ENCODE measurements at regions not wholly inside any gene's neighbourhood (a gene's known extent, or its start where the extent isn't known, plus 50 kb on each side); places are given as distances from the start of the nearest gene placed in this dataset.
"Not testable (repeated sequence)": the region's sequence is repeated elsewhere in the genome, so short reads cannot be mapped to it uniquely, and the experiment has no call there.

- TF ChIP-seq, protein P1, sequence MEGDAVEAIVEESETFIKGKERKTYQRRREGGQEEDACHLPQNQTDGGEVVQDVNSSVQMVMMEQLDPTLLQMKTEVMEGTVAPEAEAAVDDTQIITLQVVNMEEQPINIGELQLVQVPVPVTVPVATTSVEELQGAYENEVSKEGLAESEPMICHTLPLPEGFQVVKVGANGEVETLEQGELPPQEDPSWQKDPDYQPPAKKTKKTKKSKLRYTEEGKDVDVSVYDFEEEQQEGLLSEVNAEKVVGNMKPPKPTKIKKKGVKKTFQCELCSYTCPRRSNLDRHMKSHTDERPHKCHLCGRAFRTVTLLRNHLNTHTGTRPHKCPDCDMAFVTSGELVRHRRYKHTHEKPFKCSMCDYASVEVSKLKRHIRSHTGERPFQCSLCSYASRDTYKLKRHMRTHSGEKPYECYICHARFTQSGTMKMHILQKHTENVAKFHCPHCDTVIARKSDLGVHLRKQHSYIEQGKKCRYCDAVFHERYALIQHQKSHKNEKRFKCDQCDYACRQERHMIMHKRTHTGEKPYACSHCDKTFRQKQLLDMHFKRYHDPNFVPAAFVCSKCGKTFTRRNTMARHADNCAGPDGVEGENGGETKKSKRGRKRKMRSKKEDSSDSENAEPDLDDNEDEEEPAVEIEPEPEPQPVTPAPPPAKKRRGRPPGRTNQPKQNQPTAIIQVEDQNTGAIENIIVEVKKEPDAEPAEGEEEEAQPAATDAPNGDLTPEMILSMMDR (IDR thresholded peaks at IDR 0.05), result no peak
- no peak for TF ChIP-seq POLR2A (IDR thresholded peaks at IDR 0.05)
- TF ChIP-seq EP300 (IDR thresholded peaks at IDR 0.05), result no peak
- Histone ChIP-seq H3K4me3 (no peak overlapping the region), H3K27ac (no peak overlapping the region), H3K36me3 (no peaks in the 10 kb centered on the region), H3K4me1 (ENCODE audit: insufficient read depth) (no peaks in the 10 kb centered on the region), H3K9me3 (no peaks in the 10 kb centered on the region), H3K27me3 (no peaks in the 10 kb centered on the region)
- intact Hi-C loops (cut with DNase I), result no loop called here
- 64 to 77% (median 69%) methylated on average over 8 of the region's 8 CpGs for WGBS, 3 donors
- DNase-seq, result no peak
Measured at GRCh38 chrX:3442691-3443090, 96.2 kb upstream of the MXRA5 start.

- TF ChIP-seq, protein P1 (IDR thresholded peaks at IDR 0.05), result no peak
- no peak for TF ChIP-seq EP300 (IDR thresholded peaks at IDR 0.05)
- TF ChIP-seq POLR2A (IDR thresholded peaks at IDR 0.05), result no peak
- no peaks in the 10 kb centered on the region for H3K4me1 ChIP-seq (ENCODE audit: insufficient read depth)
- H3K9me3 ChIP-seq, result no peaks in the 10 kb centered on the region
- intact Hi-C loops (cut with DNase I), result no loop called here
- no peak for DNase-seq
- no peaks in the 10 kb centered on the region for H3K36me3 ChIP-seq
- 90 to 95% (median 91%) methylated on average over 5 of the region's 5 CpGs for WGBS, 3 donors
- no peak overlapping the region for H3K4me3 ChIP-seq
- H3K27me3 ChIP-seq, result no peaks in the 10 kb centered on the region
- no peak overlapping the region for H3K27ac ChIP-seq
Measured at GRCh38 chrX:3440981-3441380, 94.5 kb upstream of the MXRA5 start.

- H3K4me3 ChIP-seq; H3K9me3 ChIP-seq; H3K36me3 ChIP-seq; intact Hi-C loops (cut with DNase I); H3K27ac ChIP-seq; DNase-seq; H3K27me3 ChIP-seq; H3K4me1 ChIP-seq (ENCODE audit: insufficient read depth): not testable (repeated sequence)
- WGBS, 3 donors, result 92 to 93% (median 93%) methylated on average over 23 to 24 of the region's 25 CpGs
Measured at GRCh38 chrX:3435916-3436315, 89.5 kb upstream of the MXRA5 start.

DNA sequence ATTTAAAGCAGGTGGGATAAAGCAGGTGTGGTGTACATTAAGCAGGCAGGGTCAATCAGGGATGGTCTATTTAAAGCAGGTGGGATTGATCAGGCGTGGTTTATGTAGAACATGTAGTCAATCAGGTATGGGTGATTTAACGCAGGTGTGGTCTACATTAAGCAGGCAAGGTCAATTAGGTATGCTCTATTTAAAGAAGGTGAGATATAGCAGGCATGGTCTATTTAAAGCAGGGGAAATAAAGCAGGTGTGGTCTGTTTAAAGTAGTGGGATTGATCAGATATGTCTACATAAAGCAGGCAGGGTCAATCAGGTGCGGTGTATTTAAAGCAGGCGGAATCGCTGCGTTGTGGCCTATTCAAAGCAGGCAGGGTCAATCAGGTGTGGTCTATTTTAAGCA is 88.6 kb upstream of the MXRA5 start:
- Histone ChIP-seq H3K27me3 (no peaks in the 10 kb centered on the region), H3K27ac (no peak overlapping the region), H3K4me1 (ENCODE audit: insufficient read depth) (no peaks in the 10 kb centered on the region), H3K36me3 (no peaks in the 10 kb centered on the region), H3K9me3 (no peaks in the 10 kb centered on the region), H3K4me3 (no peak overlapping the region)
- TF ChIP-seq EP300 (IDR thresholded peaks at IDR 0.05) (no peak), POLR2A (IDR thresholded peaks at IDR 0.05) (no peak)
- TF ChIP-seq, protein P1 (IDR thresholded peaks at IDR 0.05), result no peak
- DNase-seq, result no peak
- intact Hi-C loops (cut with DNase I), result no loop called here
- 91 to 95% (median 95%) methylated on average over 6 of the region's 6 CpGs for WGBS, 3 donors

DNA sequence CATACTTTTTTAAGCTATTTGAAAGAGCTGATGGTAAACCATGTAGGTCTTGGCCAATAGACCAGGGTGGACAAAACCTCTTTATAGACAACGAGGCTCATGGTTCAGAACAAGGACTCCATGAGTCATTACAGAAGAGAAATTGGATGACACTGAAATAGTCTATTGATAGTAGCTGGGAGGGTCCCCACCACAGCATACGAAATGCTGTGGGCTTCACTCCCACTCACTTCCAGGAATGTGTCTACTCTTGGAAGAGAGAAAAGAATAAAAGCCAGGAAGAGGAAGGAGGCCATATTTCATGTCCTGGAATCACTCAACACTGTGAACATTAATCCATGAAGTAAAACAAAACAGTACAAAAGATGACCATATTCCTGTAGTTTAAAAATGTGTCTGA is 82.3 kb upstream of the MXRA5 start:
- Histone ChIP-seq H3K27ac (no peak overlapping the region), H3K4me3 (no peak overlapping the region), H3K4me1 (ENCODE audit: insufficient read depth) (no peaks in the 10 kb centered on the region), H3K36me3 (no peaks in the 10 kb centered on the region), H3K9me3 (no peaks in the 10 kb centered on the region), H3K27me3 (no peaks in the 10 kb centered on the region)
- TF ChIP-seq POLR2A (IDR thresholded peaks at IDR 0.05) (no peak), EP300 (IDR thresholded peaks at IDR 0.05) (no peak)
- TF ChIP-seq, protein P1 (IDR thresholded peaks at IDR 0.05), result no peak
- intact Hi-C loops (cut with DNase I), result no loop called here
- DNase-seq, result no peak
- 8 to 18% (median 15%) methylated on average over 2 of the region's 2 CpGs for WGBS, 3 donors
